Activated gamma-delta T cell (primary cell): ENCODE measurements at regions not wholly inside any gene's neighbourhood (a gene's known extent, or its start where the extent isn't known, plus 50 kb on each side); places are given as distances from the start of the nearest gene placed in this dataset.
"Not testable (repeated sequence)": the region's sequence is repeated elsewhere in the genome, so short reads cannot be mapped to it uniquely, and the experiment has no call there.

Experiments used
- DNase-seq: peaks from one replicate; lab custom pipeline; 2025; lab: John Stamatoyannopoulos, UW

- no peak for DNase-seq
Measured at GRCh38 chr7:68823996-68824780, 774.1 kb upstream of the AUTS2 start.

- no peak for DNase-seq
Measured at GRCh38 chr7:68828575-68828974, 769.7 kb upstream of the AUTS2 start.

GRCh38 chr7:68833422-68833821 lies 764.9 kb upstream of the AUTS2 start:
- no peak for DNase-seq

- no peak for DNase-seq
Measured at GRCh38 chr7:68839014-68839413, 759.3 kb upstream of the AUTS2 start.

GRCh38 chr7:68840991-68841390 lies 757.3 kb upstream of the AUTS2 start:
- no peak for DNase-seq

- not testable (repeated sequence) for DNase-seq
Measured at GRCh38 chr7:68843985-68844384, 754.3 kb upstream of the AUTS2 start.

GRCh38 chr7:68846811-68847325 lies 751.4 kb upstream of the AUTS2 start:
- no peak for DNase-seq

GRCh38 chr7:68853254-68853653 lies 745.0 kb upstream of the AUTS2 start:
- no peak for DNase-seq

GRCh38 chr7:68857571-68857970 lies 740.7 kb upstream of the AUTS2 start:
- DNase-seq: no peak

GRCh38 chr7:68858497-68858896 lies 739.8 kb upstream of the AUTS2 start:
- no peak for DNase-seq

GRCh38 chr7:68861171-68861570 lies 737.1 kb upstream of the AUTS2 start:
- DNase-seq: no peak

GRCh38 chr7:68862261-68862660 lies 736.0 kb upstream of the AUTS2 start:
- DNase-seq: no peak

GRCh38 chr7:68862736-68863135 lies 735.5 kb upstream of the AUTS2 start:
- no peak for DNase-seq

- DNase-seq: no peak
Measured at GRCh38 chr7:68865351-68866199, 732.7 kb upstream of the AUTS2 start.

- DNase-seq: no peak
Measured at GRCh38 chr7:68866200-68866570, 732.1 kb upstream of the AUTS2 start.

GRCh38 chr7:68866721-68867120 lies 731.6 kb upstream of the AUTS2 start:
- DNase-seq: not testable (repeated sequence)

- DNase-seq: no peak
Measured at GRCh38 chr7:68868978-68869377, 729.3 kb upstream of the AUTS2 start.

- no peak for DNase-seq
Measured at GRCh38 chr7:68873616-68874015, 724.7 kb upstream of the AUTS2 start.

- DNase-seq: no peak
Measured at GRCh38 chr7:68875857-68876256, 722.4 kb upstream of the AUTS2 start.

GRCh38 chr7:68887116-68887515 lies 711.2 kb upstream of the AUTS2 start:
- not testable (repeated sequence) for DNase-seq

GRCh38 chr7:68888971-68889385 lies 709.3 kb upstream of the AUTS2 start:
- no peak for DNase-seq

GRCh38 chr7:68892236-68892635 lies 706.0 kb upstream of the AUTS2 start:
- no peak for DNase-seq

GRCh38 chr7:68893411-68893810 lies 704.9 kb upstream of the AUTS2 start:
- no peak for DNase-seq
